Gastrocnemius medialis (tissue), 4 donors: ENCODE measurements at regions not wholly inside any gene's neighbourhood (a gene's known extent, or its start where the extent isn't known, plus 50 kb on each side); places are given as distances from the start of the nearest gene placed in this dataset.

ENCODE experiments used
- ATAC-seq, 2 donors: fragments of 150-250 bp; one replicate each; pipeline ENCODE4 v1.9.1; 2016
- DNase-seq, 2 donors: peaks; one replicate each; pipeline ENCODE4 v3.0.0-alpha.2; 2019
- H3K27ac ChIP-seq, 4 donors: fragments of 200-600 bp; sonication (generic); 1 replicate in 1 of 4; 2 replicates in 3 of 4; pipeline ENCODE4 v1.5.1; 2016 to 2018; ENCODE audit warnings: mild to moderate bottlenecking in 2 of 4, moderate library complexity in 1 of 4
- H3K27me3 ChIP-seq, 3 donors: fragments of 200-600 bp; sonication (generic) in 2 of 3; 1 replicate in 1 of 3; 2 replicates in 2 of 3; pipeline versions ENCODE4 v1.5.1 to v1.6.0; 2016 to 2019; ENCODE audit warnings: mild to moderate bottlenecking in 1 of 3, moderate library complexity in 1 of 3
- H3K36me3 ChIP-seq, 2 donors: fragments of 200-600 bp; sonication (generic) in 1 of 2; one replicate each; pipeline ENCODE4 v1.5.1; 2017 to 2018
- H3K4me1 ChIP-seq, 2 donors: fragments of 200-600 bp; sonication (generic) in 1 of 2; one replicate each; pipeline ENCODE4 v1.5.1; 2016 to 2017; ENCODE audit warnings: mild to moderate bottlenecking in 2 of 2
- H3K4me3 ChIP-seq, 4 donors: fragments of 200-600 bp; sonication (generic) in 3 of 4; 1 replicate in 1 of 4; 2 replicates in 3 of 4; pipeline ENCODE4 v1.5.1; 2016 to 2019; ENCODE audit warnings: mild to moderate bottlenecking in 2 of 4
- H3K9me3 ChIP-seq, 3 donors: fragments of 200-600 bp; sonication (generic) in 2 of 3; 1 replicate in 1 of 3; 2 replicates in 2 of 3; pipeline ENCODE4 v1.5.1; 2016 to 2019
- CTCF ChIP-seq, 5 experiments: fragments of 450-650 bp in 3 of 5; fragments of 200-600 bp in 2 of 5; sonication (generic) in 2 of 5; IDR thresholded peaks in 4 of 5; conservative IDR thresholded peaks in 1 of 5; 1 replicate in 4 of 5; 2 replicates in 1 of 5; pipeline ENCODE4 v1.5.1; 2016 to 2019; ENCODE audit warnings: antibody characterized with exemption in 5 of 5, mild to moderate bottlenecking in 3 of 5, moderate library complexity in 3 of 5
- POLR2A ChIP-seq, 2 donors: fragments of 450-650 bp; IDR thresholded peaks; one replicate each; pipeline ENCODE4 v1.6.1; 2017; ENCODE audit warnings: antibody characterized with exemption in 2 of 2, mild to moderate bottlenecking in 2 of 2, moderate library complexity in 2 of 2
- in situ Hi-C, 4 donors: fragments of 200-750 bp; cut with MboI; loops; one replicate each; pipeline versions ENCODE4 v1.15.0 to v1.8.0; 2017; ENCODE audit warnings: low sequenced_read_pairs in 4 of 4
- intact Hi-C: fragments of 100-400 bp; cut with DNase I; formaldehyde crosslinking; loops from one replicate; pipeline ENCODE4 v1.15.1; 2023; ENCODE audit warnings: low total_unique reads

DNA sequence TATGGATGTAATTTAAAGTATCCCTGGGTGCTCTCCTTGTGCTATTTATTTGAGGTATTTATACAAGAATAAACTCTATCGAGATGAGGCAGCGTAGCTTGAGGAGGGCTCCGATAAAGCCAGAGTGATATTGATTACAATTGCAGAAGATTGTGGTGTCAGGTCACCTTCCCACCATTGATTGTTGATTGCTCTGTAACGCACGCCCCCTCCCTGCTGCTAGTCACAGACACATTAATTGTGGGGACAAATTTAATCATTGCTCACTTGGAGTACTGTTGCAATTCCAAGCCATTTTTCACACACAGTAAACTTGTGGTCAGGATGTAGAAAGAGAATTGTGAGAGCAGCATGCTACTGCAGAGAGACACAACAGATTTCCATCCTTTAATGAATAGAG, 75.4 kb downstream of the IRX3 start:
- H3K9me3 ChIP-seq = no peaks in the 10 kb centered on the region
- intact Hi-C loops = no loop called here
- peaks cover 0 to 16% of the 10 kb centered on the region in 2 donors for H3K4me1 ChIP-seq
- no peaks in the 10 kb centered on the region for H3K27me3 ChIP-seq
- no peaks in the 10 kb centered on the region for H3K36me3 ChIP-seq
- in situ Hi-C loops = no loop called here
- H3K27ac ChIP-seq = no peak overlapping the region
- TF ChIP-seq POLR2A (IDR thresholded peaks at IDR 0.05) (no peak), CTCF (IDR thresholded peaks at IDR 0.05 in 4 of 5, conservative IDR thresholded peaks at IDR 0.05 in 1 of 5) (no peak)
- no peak for DNase-seq
- ATAC-seq = no peak
- no peak overlapping the region for H3K4me3 ChIP-seq

- Histone ChIP-seq H3K36me3 (no peaks in the 10 kb centered on the region), H3K4me3 (no peak overlapping the region), H3K4me1 (peaks cover 0 to 11% of the 10 kb centered on the region in 2 donors), H3K9me3 (no peaks in the 10 kb centered on the region), H3K27me3 (no peaks in the 10 kb centered on the region), H3K27ac (no peak overlapping the region)
- DNase-seq = no peak
- ATAC-seq = peak in 1 of 2 donors; percentile 28
- intact Hi-C loops (no loop called here), in situ Hi-C loops (no loop called here)
- TF ChIP-seq POLR2A (IDR thresholded peaks at IDR 0.05) (no peak), CTCF (IDR thresholded peaks at IDR 0.05 in 4 of 5, conservative IDR thresholded peaks at IDR 0.05 in 1 of 5) (no peak)
Observed at GRCh38 chr16:54210452-54211125, 76.0 kb downstream of the IRX3 start.

DNA sequence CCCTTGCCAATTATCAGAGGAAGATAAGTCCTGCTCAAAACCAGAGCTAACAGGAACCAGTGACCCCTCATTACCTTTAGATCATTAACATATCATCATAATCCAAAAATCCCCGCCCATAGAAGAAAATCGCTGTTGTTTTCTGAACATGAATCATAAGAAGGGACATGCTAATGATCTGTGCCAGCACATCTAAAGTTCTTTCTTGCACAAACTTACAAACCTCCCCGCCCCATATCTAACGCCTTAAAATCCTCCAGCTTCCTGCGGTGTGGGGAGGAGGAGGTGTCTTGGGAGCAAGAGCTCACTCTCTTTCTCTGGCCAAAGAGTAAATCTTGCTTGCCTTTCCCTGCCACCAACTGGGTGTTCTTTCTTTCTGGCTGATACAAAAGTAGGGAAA, 78.3 kb downstream of the IRX3 start:
- ATAC-seq = peak; percentile 41
- Histone ChIP-seq H3K27ac (peak overlapping the region in 1 of 4 donors; percentile 19), H3K4me3 (no peak overlapping the region), H3K4me1 (peaks cover 0 to 7% of the 10 kb centered on the region in 2 donors), H3K36me3 (no peaks in the 10 kb centered on the region), H3K27me3 (no peaks in the 10 kb centered on the region), H3K9me3 (no peaks in the 10 kb centered on the region)
- intact Hi-C loops = no loop called here
- peak; percentile 33 to 39 for DNase-seq
- in situ Hi-C loops = no loop called here
- no peak for TF ChIP-seq POLR2A (IDR thresholded peaks at IDR 0.05)
- TF ChIP-seq CTCF (IDR thresholded peaks at IDR 0.05 in 4 of 5, conservative IDR thresholded peaks at IDR 0.05 in 1 of 5) = no peak

DNA sequence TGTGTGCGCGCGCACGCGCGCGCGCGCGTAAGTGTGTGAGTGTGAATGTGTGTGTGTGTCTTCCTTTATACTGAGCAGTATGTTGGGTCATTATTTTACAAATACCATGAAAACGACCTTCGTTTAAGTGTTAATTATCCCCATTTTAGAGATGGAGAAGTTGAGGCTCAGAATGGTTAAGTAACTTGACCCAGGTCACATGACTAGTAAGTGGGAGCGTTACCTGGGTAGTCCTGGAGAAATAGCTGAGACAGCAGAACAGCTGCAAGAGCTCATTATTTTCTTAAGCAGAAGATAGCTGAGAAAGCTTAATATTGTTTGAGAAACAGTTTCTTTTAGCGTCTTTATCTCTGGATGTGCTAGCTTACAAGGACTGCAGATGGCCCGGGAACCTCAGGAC, 78.8 kb downstream of the IRX3 start:
- Histone ChIP-seq H3K27ac (peak overlapping the region in 1 of 4 donors; percentile 19), H3K9me3 (no peaks in the 10 kb centered on the region), H3K36me3 (no peaks in the 10 kb centered on the region), H3K4me3 (no peak overlapping the region), H3K4me1 (peaks cover 0 to 3% of the 10 kb centered on the region in 2 donors), H3K27me3 (no peaks in the 10 kb centered on the region)
- in situ Hi-C loops = no loop called here
- ATAC-seq = no peak
- intact Hi-C loops = no loop called here
- no peak for DNase-seq
- TF ChIP-seq CTCF (IDR thresholded peaks at IDR 0.05 in 4 of 5, conservative IDR thresholded peaks at IDR 0.05 in 1 of 5) (no peak), POLR2A (IDR thresholded peaks at IDR 0.05) (no peak)

- intact Hi-C loops = no loop called here
- Histone ChIP-seq H3K27me3 (no peaks in the 10 kb centered on the region), H3K27ac (no peak overlapping the region), H3K4me3 (no peak overlapping the region), H3K4me1 (no peaks in the 10 kb centered on the region), H3K36me3 (no peaks in the 10 kb centered on the region), H3K9me3 (no peaks in the 10 kb centered on the region)
- no peak for DNase-seq
- in situ Hi-C loops = no loop called here
- no peak for TF ChIP-seq POLR2A (IDR thresholded peaks at IDR 0.05)
- TF ChIP-seq CTCF (IDR thresholded peaks at IDR 0.05 in 4 of 5, conservative IDR thresholded peaks at IDR 0.05 in 1 of 5) = no peak
- no peak for ATAC-seq
Observed at GRCh38 chr16:54204756-54205155, 81.8 kb downstream of the IRX3 start.
